HG03097 (cell line): ENCODE measurements at regions not wholly inside any gene's neighbourhood (a gene's known extent, or its start where the extent isn't known, plus 50 kb on each side); places are given as distances from the start of the nearest gene placed in this dataset.

Experiments used
- ATAC-seq: cut with Tn5 transposase; IDR thresholded peaks from one replicate; pipeline ENCODE4 v1.9.1; 2021; ENCODE audit not compliant: unreplicated experiment, low FRiP score

DNA sequence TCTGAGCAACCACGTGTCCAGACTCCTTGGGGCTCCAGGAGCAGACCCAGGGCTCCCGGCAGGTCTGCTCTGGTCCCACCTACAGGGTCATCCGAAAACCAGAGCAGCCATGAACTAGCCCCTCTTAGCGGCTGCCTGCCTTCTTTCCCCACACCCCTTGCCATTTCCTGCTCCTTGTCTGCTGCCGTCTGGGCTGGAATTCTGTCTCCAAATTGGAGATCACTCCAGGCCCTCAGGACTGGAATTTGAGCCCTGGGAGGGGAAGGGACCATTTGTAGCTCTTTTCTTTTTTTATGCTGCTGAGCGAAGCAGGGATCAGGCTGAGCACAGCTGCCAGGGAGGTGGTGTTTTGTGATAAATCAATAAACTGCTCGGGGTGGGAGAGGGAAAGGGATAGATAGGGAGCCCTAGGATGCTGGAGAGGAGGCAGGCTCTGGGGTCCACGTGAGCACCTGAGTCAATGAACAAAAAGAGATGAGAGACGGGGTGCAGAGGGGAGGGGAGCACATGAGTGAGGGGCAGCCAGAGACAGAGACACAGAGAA, 257.5 kb downstream of the ENGASE start:
- no peak for ATAC-seq

DNA sequence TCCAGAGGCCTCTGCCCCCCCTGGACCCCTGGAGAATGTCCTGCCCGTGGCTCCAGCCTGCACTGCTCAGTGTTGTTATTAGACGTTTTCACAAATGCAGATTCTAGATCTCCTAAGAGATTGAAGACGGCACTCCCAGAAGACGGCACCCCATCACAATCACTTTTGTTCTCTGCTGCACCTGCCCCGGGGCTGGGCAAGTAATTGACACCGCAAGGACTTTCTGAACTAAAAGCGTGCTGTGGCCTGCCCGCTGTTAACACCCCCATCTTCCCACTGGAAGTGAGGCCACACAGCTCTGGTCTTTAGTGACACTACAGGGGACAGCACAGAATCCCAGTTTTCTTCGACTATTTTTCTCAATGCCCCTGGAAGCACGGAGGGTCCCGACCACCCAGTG, 256.9 kb downstream of the ENGASE start:
- ATAC-seq = no peak

DNA sequence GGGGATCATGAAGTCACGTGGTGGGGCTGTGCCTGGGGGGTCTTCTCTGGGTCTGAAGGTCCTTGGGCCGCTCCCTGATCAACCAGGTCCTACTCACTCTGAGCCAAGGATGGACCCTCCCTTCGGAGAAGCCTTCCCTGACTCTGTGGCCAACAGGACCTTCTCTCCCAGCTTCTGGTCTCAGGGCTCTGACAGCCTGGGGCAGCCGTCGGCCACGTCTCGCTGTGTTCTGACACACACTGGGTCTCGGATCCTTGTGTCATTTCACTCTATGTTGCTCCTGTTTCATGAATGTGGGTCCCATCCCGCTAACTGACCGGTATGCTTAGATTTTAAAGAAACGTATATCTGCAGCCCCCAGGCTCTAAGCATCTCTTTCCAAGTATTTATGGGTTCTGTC, 256.1 kb downstream of the ENGASE start:
- no peak for ATAC-seq

DNA sequence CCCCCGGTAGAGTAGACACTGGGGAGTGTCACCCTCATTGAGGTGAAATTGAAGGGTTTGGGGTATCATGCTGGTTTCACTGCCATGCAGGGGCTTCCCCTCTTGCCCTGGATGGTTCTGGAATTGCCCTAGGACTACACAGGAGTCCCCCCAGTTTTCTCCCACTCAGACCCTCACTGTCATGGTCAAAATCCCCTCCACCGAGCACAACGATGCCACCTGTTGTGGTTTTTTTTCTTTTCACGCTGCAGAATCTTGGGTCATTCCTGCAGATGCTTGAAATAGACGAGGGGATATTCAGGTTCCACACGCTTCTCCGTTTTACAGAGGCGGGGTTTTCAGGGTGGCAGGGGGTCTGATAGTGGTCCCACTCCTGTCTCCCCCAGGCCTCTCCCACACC, 255.6 kb downstream of the ENGASE start:
- ATAC-seq = no peak

DNA sequence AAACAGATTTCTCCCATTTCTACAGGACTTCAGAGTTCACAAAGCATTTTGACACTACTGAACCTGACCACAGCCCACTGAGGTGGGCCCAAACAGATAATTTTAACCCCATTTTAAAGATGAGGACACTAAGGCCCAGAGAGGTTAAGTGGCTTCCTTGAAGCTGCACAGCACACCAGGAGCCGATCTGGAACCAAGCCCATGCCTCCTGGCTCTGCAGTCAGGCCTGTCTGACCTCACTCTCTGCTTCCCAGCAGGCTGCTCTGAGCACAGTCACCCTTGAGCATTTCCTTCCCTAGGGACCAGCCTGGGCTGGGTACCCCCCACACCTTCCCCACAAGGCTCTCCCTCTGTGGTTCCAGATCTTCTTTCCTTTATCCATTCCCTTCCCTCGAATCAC, 252.2 kb downstream of the ENGASE start:
- no peak for ATAC-seq

DNA sequence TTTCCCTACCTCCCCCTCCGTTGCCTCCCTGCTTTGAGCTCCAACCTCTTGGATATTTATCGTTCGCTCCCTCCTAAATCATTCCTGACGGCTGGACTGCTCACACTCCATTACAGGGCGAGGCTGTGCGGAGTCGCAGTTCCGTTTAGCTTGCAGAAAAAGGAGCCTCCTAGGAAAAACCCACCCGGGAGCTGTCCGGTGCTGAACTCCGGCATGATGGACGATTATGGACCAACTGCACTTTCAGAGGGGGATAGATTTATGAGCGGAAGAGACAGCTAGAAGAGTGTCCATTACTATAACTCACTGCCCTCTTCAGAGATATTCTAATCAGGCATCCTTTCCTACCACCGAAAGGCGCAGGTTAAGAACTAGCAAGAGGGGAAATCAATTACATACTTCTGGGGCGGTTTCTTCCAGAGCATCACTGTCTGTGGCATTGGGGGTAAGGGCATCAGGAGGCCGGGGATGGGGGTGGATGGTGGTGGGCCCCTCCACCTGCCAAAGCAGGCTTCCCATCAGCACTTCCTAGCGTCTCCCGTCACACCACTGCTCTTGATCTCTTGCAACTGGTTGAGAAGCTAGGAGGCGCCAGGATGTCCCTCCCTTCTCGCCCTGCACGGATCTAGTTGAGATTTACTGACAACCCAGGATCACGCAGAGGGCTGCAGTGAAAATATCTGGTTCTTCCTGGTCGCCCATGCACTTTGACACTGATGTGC, 251.2 kb downstream of the ENGASE start:
- no peak for ATAC-seq

DNA sequence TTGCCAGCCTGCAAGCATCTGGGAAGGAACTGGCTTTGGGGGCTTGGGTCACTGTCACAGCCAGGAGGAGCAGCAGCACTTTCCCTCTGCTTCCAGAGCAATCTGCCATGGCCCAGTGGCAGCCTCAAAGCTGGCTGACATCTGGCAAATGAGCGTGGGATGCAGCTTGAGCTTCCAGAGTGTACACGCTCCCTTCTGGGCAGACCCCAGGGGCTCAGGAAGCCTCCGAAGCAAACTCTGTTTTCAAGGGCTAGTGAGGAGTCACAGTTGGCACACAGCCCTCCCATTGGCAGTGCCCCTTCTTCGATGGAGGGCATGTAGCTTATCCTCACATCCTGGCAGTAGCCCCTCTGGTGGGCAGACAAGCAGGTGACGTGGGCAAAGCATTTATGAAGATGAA, 249.6 kb downstream of the ENGASE start:
- ATAC-seq = no peak

DNA sequence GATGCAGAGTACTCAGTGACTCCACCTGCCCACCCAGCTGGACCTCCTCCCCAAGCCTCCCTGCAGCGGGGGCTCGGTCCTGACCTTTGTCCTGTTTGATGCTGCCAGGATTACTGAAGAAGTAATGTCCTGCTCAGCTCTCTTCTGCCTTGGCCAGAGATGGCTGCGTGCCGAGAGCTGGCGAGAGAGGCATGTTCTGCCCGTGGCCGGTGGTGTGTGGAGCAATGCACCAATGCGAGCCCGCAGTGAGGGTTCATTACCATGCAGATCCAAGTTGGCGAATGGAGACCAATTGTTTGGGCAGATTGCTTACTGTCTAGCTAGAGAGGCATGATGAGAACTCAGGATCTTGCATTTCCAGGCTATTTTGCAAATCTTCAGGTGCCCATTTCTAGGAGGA, 248.9 kb downstream of the ENGASE start:
- ATAC-seq = no peak

DNA sequence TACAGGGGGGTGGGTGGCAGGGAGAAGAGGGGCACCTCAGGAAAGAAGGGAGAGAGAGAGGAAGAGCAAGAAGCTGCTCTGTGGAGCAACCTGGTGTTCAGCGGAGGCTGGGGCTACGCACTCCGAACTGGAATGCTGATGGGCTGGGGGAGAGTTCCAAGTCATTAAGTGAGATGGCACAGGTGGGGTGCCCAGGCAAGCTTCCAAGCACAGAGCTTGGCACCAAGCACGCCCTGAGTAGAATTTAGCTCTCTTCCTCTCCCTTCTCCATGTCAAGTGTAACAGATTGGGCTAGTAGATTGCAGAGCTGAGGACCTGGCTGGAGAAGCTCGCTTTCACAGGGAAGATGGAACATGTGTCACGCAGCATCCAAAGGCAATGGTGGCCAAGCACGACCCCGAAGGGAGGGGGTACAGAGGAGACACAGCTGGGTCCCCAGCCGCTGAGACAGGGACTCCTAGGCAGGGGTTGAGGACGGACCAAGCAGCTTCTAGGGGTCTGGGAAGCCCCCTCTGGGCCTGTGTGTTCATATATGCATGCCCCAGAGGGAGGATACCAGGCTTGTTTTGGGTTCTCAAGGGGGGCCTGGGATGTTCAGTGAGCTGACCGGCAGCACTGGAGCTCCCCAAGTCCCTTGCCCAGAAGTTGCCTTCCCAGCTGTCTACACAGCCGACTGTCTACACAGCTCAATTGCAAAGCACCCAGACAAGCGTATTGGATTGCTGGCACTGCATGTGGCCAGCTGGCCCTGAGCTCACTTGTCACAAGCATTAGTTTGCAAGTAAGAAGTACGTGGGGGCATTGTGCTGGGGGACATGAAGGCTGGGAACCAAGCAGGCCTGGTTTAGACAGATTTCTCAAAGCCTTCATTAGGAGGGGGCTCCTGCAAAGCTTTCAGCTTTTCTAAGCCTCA, 247.8 kb downstream of the ENGASE start:
- ATAC-seq = no peak

DNA sequence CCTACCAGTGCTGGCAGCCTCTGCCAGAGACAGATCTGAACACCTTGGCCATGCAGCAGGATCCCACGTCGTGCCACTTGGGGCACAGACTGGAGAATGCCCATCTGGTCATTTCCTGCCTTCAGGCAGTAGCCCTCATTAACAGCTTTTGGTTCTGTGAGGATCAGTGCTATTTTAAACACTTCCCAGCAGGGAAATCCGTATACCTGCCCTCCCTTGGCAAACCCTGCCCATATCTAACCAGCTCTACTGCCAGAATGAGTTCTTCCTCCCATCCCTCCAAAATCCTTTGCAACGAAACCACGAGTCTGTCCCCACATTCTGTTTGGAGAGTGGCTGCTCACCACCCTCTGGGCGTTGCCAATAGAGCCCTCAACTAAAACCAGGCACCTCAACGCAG, 245.7 kb downstream of the ENGASE start:
- no peak for ATAC-seq

DNA sequence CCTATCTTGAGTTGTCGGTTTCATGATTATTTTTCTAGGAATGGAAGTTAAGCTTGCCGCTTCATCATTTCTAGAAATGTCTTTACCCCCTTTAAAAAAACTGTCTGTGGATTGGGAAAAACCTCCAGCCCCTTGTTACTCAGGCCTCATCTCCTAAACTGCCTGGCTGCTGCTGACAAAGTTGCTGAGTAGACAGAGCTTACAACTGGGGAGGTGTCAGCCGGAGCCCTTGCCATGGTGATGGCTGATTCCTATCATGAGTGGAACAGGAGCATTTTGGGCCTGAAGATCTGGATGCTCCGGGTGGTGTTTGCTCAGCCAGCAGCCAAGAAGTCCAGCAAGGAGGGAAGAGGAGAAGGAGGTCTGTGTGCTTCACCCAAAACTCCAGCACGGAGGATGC, 243.3 kb downstream of the ENGASE start:
- ATAC-seq = no peak

DNA sequence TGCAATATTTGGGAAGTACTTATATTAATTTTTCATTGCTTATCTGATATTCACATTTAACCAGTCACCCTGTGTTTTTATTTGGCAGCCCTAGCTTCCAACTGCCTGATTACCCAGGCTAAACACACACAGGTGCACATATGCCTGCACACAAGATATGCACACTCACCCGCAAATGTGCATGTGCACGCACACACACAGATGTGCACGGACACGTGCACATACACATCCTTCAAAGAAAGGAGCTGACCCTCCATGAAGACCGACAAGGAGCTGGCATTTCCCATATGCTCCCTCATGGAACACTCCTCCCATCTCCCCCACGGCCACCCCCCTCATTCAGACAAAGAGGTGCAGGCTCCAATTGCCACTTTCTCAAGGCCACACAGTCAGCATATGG, 242.2 kb downstream of the ENGASE start:
- no peak for ATAC-seq

DNA sequence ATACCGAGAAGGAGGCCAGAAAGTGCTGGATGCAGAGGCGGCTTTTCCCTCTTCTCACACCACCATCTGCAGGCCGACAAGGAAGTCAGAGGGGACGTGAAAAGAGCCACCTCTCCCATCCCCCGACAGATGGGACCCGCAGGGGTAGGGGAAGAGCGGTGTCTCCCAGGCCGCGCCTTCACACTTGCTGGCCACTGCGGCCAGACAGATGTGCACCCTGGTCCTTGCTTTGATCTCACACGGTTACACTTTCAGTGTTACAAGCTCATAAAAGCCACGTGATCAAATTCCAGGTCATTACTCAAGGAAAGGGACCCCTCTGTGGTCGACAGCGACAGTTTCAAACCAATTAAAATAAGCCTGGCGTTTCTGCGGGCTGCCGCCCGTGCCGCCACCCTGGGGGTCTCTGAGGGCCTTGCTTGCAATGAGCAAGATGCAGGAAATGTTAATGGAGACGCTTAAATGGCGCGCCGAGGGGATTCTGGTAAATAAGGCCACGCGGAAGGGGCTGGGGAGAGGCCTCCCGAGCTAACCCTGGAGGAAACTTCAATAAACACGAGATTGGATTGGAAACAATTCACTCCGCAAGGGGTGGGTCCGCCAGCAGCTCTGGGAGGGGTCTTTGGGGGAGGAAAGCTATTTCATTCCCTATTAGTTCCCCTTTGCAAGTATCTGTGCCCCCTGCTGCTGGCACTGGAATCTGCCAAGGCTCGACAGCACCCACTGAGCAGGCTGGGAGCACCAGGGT, 240.9 kb downstream of the ENGASE start:
- no peak for ATAC-seq

DNA sequence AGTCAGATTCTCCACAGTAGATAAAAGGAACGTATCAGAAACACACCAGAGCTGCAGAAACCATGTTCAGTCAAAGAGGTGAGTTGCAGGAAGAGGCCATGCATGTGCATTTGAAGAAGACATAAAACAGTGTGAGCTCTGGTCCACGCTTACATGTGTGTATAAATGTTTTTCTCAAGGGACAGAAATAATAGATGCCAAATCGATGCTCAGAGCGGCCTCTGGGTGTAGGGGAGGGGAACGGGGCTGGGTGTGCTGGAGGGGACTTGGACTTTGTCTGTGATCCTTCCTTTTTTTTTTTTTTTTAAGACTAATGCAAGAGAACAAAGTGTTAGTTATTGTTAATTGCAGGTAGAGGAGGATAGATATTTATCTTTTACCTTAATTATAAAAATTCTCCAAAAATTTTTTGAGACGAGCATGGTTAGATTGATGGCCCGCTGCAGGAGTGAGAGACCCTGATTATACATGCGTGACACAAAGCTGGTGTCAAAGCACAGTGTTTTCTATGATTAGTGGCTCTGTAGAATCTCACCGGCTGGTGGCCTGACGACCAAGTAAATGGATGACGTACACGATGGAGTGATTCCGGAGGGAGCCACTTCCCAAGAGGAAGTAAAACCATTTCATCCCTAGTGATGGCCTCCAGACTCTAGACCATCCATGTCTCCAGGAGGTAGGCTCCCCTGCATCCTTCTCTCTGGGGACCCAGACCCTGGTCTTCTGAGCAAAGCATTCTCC, 240.2 kb downstream of the ENGASE start:
- ATAC-seq = no peak

DNA sequence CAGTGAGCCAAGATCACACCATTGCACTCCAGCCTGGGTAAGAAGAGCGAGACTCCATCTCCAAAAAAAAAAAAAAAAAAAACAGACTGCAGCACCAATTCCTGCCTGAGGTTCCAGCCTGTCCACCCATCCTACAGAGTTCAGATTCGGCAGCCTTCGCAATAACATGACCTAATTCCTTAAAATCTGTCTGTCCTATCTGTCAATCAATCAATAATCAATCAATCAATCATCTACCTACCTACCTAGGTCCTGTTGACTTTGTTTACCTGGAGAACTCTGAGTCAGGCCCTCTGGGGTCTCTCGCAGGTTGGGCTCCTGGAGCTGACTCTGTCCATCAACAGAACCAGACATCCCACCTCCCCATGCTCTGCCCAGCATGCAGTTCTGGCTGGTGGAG, 236.7 kb downstream of the ENGASE start:
- no peak for ATAC-seq

DNA sequence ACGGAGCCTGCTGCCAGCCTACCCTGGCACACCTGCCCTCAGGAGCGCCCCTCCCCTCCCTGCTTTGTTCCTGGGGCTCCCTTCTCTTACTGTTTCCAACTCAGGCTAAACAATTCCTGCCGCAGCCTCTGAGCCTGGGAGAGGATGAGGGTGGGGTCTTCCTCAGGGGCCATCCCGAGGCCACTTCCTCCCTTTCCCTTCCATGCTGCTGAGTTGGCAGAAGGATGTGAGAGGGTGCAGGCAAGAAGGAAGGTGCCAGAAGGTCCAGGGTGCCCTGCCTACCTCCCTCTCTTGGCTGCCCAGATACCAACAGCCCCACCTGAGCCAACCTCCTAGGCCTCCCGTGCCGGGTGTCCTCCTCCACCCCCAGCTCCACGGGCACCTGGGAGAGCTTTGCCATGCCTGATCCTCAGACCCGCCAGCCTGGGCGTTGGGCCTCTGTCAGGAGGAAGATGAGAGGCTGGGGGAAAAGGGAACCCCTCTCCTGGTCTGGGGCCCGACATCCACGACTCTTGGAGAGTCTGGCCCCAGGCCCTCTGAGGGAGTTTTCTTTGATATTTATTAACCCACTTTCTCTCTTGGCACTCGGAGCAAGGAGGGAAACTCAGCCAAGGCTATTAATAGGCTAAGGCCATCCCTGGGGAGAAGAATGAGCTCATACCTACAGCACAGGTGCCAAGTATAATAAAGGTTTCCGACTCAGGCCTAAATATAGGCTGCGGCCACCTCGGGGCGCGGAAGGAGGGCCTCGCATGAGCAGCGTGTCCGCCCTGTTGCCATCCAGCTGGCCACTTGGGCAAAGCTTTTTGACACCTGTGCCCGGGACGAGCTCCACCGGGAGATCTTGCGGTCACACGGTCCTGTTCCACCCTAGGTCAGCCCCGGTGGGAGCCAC, 232.0 kb downstream of the ENGASE start:
- ATAC-seq = no peak

DNA sequence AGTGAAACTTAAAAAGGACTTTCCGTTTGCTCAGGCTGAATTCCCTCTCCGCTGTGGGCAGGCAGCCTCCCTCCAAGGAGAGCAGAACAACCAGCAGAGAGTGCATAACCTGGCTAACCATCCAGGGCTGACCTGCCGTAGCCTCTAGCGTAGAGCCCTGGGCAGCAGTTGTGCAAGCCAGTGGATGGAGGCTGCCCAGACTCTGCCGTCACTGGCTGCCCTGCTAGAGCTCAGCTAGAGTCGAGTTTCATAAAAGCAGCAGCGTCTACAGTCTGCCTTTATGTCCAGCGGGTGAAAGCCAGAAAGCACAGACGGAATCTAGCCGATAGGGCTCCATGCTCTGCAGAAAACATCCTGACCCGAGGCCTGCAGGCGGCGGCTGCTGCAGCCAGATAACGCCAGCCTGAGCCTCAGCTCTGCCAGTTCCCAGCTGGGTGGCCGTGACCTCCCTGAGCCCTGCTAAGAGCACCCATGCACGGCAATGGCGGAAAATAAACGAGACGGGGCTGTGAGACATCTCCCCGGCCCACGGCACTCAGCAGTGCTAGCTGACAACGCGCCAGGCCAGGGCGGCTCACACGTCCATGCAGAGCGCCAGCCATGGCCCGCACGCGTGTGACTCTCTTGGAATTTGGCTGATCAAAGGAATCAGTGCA, 231.3 kb downstream of the ENGASE start:
- ATAC-seq = no peak

DNA sequence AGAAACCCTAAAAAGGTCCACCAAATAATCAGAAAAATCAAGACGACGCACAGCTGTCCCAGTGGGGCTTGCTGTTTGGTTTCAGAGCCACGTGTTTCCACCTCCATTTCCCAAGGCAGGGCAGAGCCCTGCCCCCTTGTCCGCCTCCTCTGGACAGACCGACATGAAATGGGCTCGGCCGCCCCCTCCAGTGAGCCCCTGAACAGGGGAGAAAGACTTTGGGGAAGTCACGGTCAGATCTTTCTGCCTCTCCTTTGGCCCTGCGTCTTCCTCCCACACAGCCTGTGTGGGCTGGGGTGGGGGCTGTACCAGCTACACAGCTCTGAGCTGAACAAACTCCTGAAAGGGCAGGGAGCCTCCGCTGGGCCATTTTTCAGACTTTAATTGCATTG, 230.7 kb downstream of the ENGASE start:
- ATAC-seq = no peak

DNA sequence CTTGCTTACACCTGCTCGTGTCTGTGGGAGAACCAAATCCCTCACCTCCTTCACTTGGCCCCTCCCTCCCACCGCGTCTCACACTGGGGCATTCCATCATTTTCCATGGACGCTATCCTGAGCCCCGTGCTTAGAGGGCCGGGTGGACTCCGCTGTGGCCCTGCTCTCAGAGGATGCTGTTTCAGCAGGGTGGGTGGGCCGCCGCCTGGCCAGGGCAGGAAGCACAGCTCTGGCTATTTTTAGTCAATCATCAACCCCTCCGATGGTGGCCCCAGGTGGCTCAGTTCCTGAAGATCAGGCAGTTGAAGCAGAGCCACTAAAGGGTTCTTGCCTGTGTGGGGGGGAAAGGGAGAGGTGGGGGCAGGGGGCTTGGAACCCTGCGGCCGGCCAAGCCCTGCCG, 230.3 kb downstream of the ENGASE start:
- ATAC-seq = no peak
